ENCODE measurements at regions not wholly inside any gene's neighbourhood (a gene's known extent, or its start where the extent isn't known, plus 50 kb on each side); places are given as distances from the start of the nearest gene placed in this dataset.

GRCh38 chr2:185185044-185185443 is 553.6 kb upstream of the FSIP2 start:
- Mint-ChIP-seq H3K4me3 (no peak overlapping the region), H3K27me3 (ENCODE audit: low read depth in 3 of 3) (peaks cover 0 to 1% (median 0%) of the 10 kb centered on the region in 3 donors), H3K4me1 (no peaks in the 10 kb centered on the region), H3K27ac (no peak overlapping the region), H3K9me3 (peaks cover 2 to 49% (median 20%) of the 10 kb centered on the region in 6 donors), H3K36me3 (peaks cover 0 to 3% (median 0%) of the 10 kb centered on the region in 3 donors)
- no peak for DNase-seq

- peaks cover 0 to 3% (median 0%) of the 10 kb centered on the region in 3 donors for H3K36me3 Mint-ChIP-seq
- H3K4me1 Mint-ChIP-seq: no peaks in the 10 kb centered on the region
- no peak overlapping the region for H3K4me3 Mint-ChIP-seq
- peaks cover 0 to 1% (median 1%) of the 10 kb centered on the region in 3 donors for H3K27me3 Mint-ChIP-seq (ENCODE audit: low read depth in 3 of 3)
- no peak for DNase-seq
- no peak overlapping the region for H3K27ac Mint-ChIP-seq
- peaks cover 4 to 62% (median 28%) of the 10 kb centered on the region in 6 donors for H3K9me3 Mint-ChIP-seq
These were observed 551.2 kb upstream of the FSIP2 start for GRCh38 chr2:185187421-185187820.

- DNase-seq: no peak
- no peaks in the 10 kb centered on the region for H3K4me1 Mint-ChIP-seq
- peaks cover 4 to 62% (median 36%) of the 10 kb centered on the region in 6 donors for H3K9me3 Mint-ChIP-seq
- peaks cover 0 to 5% (median 3%) of the 10 kb centered on the region in 3 donors for H3K36me3 Mint-ChIP-seq
- no peak overlapping the region for H3K4me3 Mint-ChIP-seq
- peaks cover 0 to 1% (median 1%) of the 10 kb centered on the region in 3 donors for H3K27me3 Mint-ChIP-seq (ENCODE audit: low read depth in 3 of 3)
- no peak overlapping the region for H3K27ac Mint-ChIP-seq
These were observed 549.9 kb upstream of the FSIP2 start for GRCh38 chr2:185188656-185189055.

GRCh38 chr2:185201063-185201462 is 537.5 kb upstream of the FSIP2 start:
- Mint-ChIP-seq H3K4me1 (no peaks in the 10 kb centered on the region), H3K27me3 (ENCODE audit: low read depth in 3 of 3) (no peaks in the 10 kb centered on the region), H3K36me3 (no peaks in the 10 kb centered on the region), H3K9me3 (peaks cover 5 to 30% (median 15%) of the 10 kb centered on the region in 6 donors), H3K27ac (no peak overlapping the region), H3K4me3 (no peak overlapping the region)
- DNase-seq: no peak

- no peaks in the 10 kb centered on the region for H3K27me3 Mint-ChIP-seq (ENCODE audit: low read depth in 3 of 3)
- no peak for DNase-seq
- peaks cover 5 to 28% (median 15%) of the 10 kb centered on the region in 6 donors for H3K9me3 Mint-ChIP-seq
- H3K36me3 Mint-ChIP-seq: no peaks in the 10 kb centered on the region
- no peak overlapping the region for H3K4me3 Mint-ChIP-seq
- no peak overlapping the region for H3K27ac Mint-ChIP-seq
- H3K4me1 Mint-ChIP-seq: no peaks in the 10 kb centered on the region
These were observed 536.2 kb upstream of the FSIP2 start for GRCh38 chr2:185202381-185202780.

- H3K27ac Mint-ChIP-seq: no peak overlapping the region
These were observed 535.6 kb upstream of the FSIP2 start for GRCh38 chr2:185202945-185203528.

GRCh38 chr2:185208261-185208660 is 530.3 kb upstream of the FSIP2 start:
- no peak overlapping the region for H3K4me3 Mint-ChIP-seq
- H3K4me1 Mint-ChIP-seq: no peaks in the 10 kb centered on the region
- no peaks in the 10 kb centered on the region for H3K36me3 Mint-ChIP-seq
- H3K27ac Mint-ChIP-seq: no peak overlapping the region
- no peaks in the 10 kb centered on the region for H3K27me3 Mint-ChIP-seq (ENCODE audit: low read depth in 3 of 3)
- DNase-seq: no peak
- H3K9me3 Mint-ChIP-seq: peaks cover 7 to 32% (median 17%) of the 10 kb centered on the region in 6 donors

More at GRCh38 chr2:185202945-185203528, 535.6 kb upstream of the FSIP2 start:
- no peaks in the 10 kb centered on the region for H3K27me3 Mint-ChIP-seq (ENCODE audit: low read depth in 3 of 3)
- peaks cover 9 to 23% (median 16%) of the 10 kb centered on the region in 6 donors for H3K9me3 Mint-ChIP-seq
- no peaks in the 10 kb centered on the region for H3K36me3 Mint-ChIP-seq
- no peak overlapping the region for H3K4me3 Mint-ChIP-seq
- no peaks in the 10 kb centered on the region for H3K4me1 Mint-ChIP-seq
- no peak for DNase-seq

- no peaks in the 10 kb centered on the region for H3K36me3 Mint-ChIP-seq
- H3K4me1 Mint-ChIP-seq: no peaks in the 10 kb centered on the region
- peaks cover 11 to 45% (median 21%) of the 10 kb centered on the region in 6 donors for H3K9me3 Mint-ChIP-seq
- no peak overlapping the region for H3K4me3 Mint-ChIP-seq
- H3K27me3 Mint-ChIP-seq (ENCODE audit: low read depth in 3 of 3): peaks cover 0 to 3% (median 0%) of the 10 kb centered on the region in 3 donors
- no peak for DNase-seq
- H3K27ac Mint-ChIP-seq: no peak overlapping the region
These were observed 523.1 kb upstream of the FSIP2 start for GRCh38 chr2:185215497-185215896.

- no peak for DNase-seq
- Mint-ChIP-seq H3K9me3 (peaks cover 7 to 38% (median 19%) of the 10 kb centered on the region in 6 donors), H3K27ac (no peak overlapping the region), H3K27me3 (ENCODE audit: low read depth in 3 of 3) (peaks cover 0 to 3% (median 0%) of the 10 kb centered on the region in 3 donors), H3K4me3 (no peak overlapping the region), H3K4me1 (no peaks in the 10 kb centered on the region), H3K36me3 (no peaks in the 10 kb centered on the region)
These were observed 518.6 kb upstream of the FSIP2 start for GRCh38 chr2:185219981-185220380.

GRCh38 chr2:185222311-185222710 is 516.3 kb upstream of the FSIP2 start:
- H3K27ac Mint-ChIP-seq: no peak overlapping the region
- no peak overlapping the region for H3K4me3 Mint-ChIP-seq
- H3K36me3 Mint-ChIP-seq: no peaks in the 10 kb centered on the region
- peaks cover 0 to 4% (median 0%) of the 10 kb centered on the region in 3 donors for H3K27me3 Mint-ChIP-seq (ENCODE audit: low read depth in 3 of 3)
- peaks cover 6 to 26% (median 18%) of the 10 kb centered on the region in 6 donors for H3K9me3 Mint-ChIP-seq
- DNase-seq: no peak
- H3K4me1 Mint-ChIP-seq: no peaks in the 10 kb centered on the region

- H3K9me3 Mint-ChIP-seq: peaks cover 5 to 24% (median 14%) of the 10 kb centered on the region in 6 donors
- no peak overlapping the region for H3K27ac Mint-ChIP-seq
- peaks cover 0 to 4% (median 0%) of the 10 kb centered on the region in 3 donors for H3K27me3 Mint-ChIP-seq (ENCODE audit: low read depth in 3 of 3)
- no peak overlapping the region for H3K4me3 Mint-ChIP-seq
- H3K36me3 Mint-ChIP-seq: no peaks in the 10 kb centered on the region
- no peak for DNase-seq
- no peaks in the 10 kb centered on the region for H3K4me1 Mint-ChIP-seq
These were observed 511.2 kb upstream of the FSIP2 start for GRCh38 chr2:185227391-185227790.

GRCh38 chr2:185239491-185239890 is 499.1 kb upstream of the FSIP2 start:
- Mint-ChIP-seq H3K36me3 (peaks cover 0 to 3% (median 0%) of the 10 kb centered on the region in 3 donors), H3K4me3 (no peak overlapping the region), H3K9me3 (peaks cover 10 to 57% (median 26%) of the 10 kb centered on the region in 6 donors), H3K27me3 (ENCODE audit: low read depth in 3 of 3) (no peaks in the 10 kb centered on the region), H3K27ac (no peak overlapping the region), H3K4me1 (no peaks in the 10 kb centered on the region)
- no peak for DNase-seq

GRCh38 chr2:185240796-185241195 is 497.8 kb upstream of the FSIP2 start:
- H3K27me3 Mint-ChIP-seq (ENCODE audit: low read depth in 3 of 3): peaks cover 0 to 3% (median 0%) of the 10 kb centered on the region in 3 donors
- no peak for DNase-seq
- peaks cover 0 to 6% (median 0%) of the 10 kb centered on the region in 3 donors for H3K36me3 Mint-ChIP-seq
- no peak overlapping the region for H3K4me3 Mint-ChIP-seq
- no peaks in the 10 kb centered on the region for H3K4me1 Mint-ChIP-seq
- peaks cover 10 to 52% (median 31%) of the 10 kb centered on the region in 6 donors for H3K9me3 Mint-ChIP-seq
- no peak overlapping the region for H3K27ac Mint-ChIP-seq

GRCh38 chr2:185241556-185241955 is 497.0 kb upstream of the FSIP2 start:
- Mint-ChIP-seq H3K4me1 (no peaks in the 10 kb centered on the region), H3K27me3 (ENCODE audit: low read depth in 3 of 3) (peaks cover 0 to 3% (median 0%) of the 10 kb centered on the region in 3 donors), H3K27ac (no peak overlapping the region)

GRCh38 chr2:185242462-185242861 is 496.1 kb upstream of the FSIP2 start:
- no peak overlapping the region for H3K27ac Mint-ChIP-seq
- H3K4me3 Mint-ChIP-seq: no peak overlapping the region
- peaks cover 10 to 46% (median 24%) of the 10 kb centered on the region in 6 donors for H3K9me3 Mint-ChIP-seq
- H3K27me3 Mint-ChIP-seq (ENCODE audit: low read depth in 3 of 3): peaks cover 0 to 3% (median 0%) of the 10 kb centered on the region in 3 donors
- H3K4me1 Mint-ChIP-seq: no peaks in the 10 kb centered on the region
- no peak for DNase-seq
- peaks cover 0 to 6% (median 0%) of the 10 kb centered on the region in 3 donors for H3K36me3 Mint-ChIP-seq

More at GRCh38 chr2:185241556-185241955, 497.0 kb upstream of the FSIP2 start:
- DNase-seq: no peak
- H3K4me3 Mint-ChIP-seq: no peak overlapping the region
- H3K36me3 Mint-ChIP-seq: peaks cover 0 to 6% (median 0%) of the 10 kb centered on the region in 3 donors
- peaks cover 10 to 49% (median 30%) of the 10 kb centered on the region in 6 donors for H3K9me3 Mint-ChIP-seq

All from immature natural killer cell (primary cell).